Stimulated activated CD4-positive, alpha-beta T cell treated with anti-CD3 and anti-CD28 coated beads, Interleukin-15, amount 100 ng/mL, for 48 hours (primary cell): ENCODE measurements at regions not wholly inside any gene's neighbourhood (a gene's known extent, or its start where the extent isn't known, plus 50 kb on each side); places are given as distances from the start of the nearest gene placed in this dataset.
"Not testable (repeated sequence)": the region's sequence is repeated elsewhere in the genome, so short reads cannot be mapped to it uniquely, and the experiment has no call there.

Source experiments
- DNase-seq, 2 donors: peaks; one replicate each; pipeline ENCODE4 v3.0.0-alpha.2; 2020; ENCODE audit warnings: low read depth in 2 of 2

DNA sequence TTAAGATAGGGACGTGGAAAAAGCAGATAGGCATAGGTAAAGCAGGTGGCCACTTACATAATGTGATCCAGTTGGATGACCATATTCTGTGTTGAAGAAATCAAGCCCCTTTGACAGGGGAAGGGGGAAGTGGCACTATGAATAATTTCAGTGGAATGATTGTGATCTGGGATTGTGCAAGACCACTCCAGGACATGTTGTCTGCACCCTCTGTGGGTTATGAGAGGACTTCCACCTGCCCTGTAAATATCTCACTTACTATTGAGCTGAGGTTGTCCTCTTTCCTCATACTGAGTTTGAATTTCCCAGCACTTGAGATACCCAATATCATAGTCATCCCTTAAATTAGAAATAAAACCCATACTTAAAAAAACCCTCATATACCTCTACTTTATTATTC is 220.7 kb downstream of the IRS1 start:
- DNase-seq, result no peak

DNA sequence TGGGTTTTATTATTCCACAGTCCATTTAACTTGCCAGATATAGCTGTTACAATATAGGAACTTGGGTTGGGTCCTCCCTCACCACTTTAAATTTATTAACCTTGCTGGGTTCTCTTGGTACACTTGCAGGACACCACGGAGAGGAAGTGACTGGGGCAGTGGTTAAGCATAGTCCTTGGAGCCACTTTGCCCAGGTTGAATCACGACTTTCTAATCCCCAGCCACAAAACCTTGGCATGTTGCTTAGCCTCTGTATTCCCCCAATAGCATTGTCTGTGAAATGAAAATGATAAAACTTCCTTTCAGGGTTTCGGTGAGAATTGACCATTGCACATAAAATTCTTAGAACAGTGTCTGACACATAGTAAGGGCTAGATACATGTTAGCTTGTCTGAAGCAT is 221.2 kb downstream of the IRS1 start:
- no peak for DNase-seq

DNA sequence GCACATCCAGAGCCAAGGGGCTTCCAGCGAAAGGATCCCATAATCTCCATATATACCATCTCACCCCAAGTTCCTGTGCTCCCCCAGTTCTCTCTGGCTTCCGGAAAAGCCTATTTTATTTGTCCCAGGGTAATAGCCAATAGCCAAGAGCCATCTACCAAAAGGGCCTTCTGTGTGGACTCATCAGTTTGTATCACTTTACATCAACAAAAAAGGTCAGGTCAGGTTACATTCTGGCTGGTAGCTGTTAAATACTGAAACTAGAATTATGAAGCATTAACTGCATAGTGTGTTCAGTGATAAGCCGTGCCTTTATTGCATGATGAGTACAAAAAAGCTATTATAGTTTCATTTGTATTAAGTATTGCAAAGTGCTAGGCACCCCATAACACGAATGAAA is 223.7 kb downstream of the IRS1 start:
- DNase-seq, result no peak

DNA sequence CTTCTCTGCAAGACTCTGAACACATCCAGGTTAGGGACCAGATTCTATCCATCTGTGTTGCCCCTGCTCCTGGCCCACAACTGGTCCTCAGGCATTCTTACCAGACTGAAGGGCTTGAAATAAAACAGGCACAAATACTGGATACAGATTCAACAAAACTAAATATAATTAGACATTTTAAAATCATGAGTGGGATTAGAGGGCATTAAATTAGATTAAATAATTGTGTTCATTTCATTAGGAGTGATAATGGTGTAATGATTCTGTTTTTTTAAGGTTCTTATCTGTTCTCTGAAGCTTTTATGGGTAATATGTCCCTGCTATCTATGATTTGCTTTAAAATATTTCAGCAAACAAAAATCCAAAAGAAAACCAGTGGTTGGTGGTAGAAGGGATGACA is 226.5 kb downstream of the IRS1 start:
- DNase-seq, result no peak

DNA sequence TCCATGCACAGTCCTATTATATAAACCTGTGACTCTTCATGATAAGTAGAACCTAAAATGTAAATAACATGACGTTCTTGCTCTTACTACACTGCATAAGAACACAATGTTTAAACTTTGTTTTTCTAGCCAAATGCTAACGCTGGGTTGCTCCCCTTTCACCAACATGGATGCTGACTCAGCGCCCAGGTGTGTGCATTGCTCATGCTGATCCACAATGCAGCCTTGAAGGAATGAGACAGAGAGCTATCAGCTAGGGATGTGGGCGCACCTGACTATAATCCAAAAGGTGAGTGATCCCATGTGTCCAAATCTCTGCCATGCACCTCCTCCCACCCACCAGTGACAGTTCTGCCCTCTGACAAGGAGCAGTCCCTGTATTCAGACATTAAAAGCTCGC is 235.0 kb downstream of the IRS1 start:
- DNase-seq, result no peak

DNA sequence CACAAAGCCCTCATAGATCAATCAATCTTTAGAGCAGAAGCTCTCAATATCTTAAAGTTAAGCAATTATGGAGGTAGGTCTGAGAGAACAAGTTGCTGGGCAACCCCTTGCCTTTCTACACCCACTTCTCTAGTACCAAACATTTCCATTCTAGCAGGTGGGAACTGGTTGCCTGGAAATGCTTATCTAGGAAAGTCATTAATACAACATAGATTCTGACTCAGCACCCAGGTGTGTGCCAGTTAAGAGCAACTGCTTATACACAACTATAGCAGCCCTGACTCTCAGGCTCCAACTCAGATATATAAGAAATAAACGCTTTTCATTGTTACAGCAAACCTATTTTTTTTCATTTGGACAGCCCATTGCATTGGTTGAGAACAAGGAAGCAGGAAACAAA is 237.7 kb downstream of the IRS1 start:
- DNase-seq, result no peak

DNA sequence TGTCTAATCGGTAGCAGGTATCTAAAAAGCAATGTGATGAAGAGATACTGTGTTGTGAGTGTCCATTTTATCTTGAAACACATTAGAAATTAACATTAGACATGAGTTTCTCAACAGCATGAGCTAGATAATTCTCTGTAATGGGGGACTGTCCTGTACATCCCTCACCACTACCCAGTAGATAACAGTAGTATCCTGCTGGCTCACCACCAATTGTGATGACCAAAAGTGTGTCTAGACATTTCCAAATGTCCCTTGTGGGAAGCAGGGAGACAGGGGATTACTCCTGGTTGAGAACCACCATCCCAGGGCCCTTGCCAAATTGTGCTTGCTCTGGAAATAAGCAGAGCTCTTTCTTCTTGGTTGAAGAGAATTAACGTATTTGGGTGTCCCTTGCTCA is 239.3 kb downstream of the IRS1 start:
- no peak for DNase-seq

DNA sequence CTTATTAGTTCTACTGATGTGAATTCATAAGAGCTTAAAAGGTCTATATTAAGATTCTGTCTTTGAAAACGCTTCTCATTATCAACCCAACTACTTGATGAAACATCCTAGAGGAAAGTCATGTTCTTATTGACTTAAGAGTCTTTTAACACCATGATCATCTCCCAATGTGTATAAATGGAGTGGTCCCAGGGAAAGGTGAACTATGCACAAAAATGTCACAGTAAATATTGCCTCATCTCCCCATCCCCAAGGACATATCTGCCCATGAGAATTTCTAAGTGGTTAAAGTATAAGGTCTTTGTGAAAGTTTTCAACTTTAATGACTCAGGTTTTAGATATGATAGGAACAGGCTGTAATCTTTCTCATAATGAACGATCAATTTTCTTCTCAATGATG is 240.1 kb downstream of the IRS1 start:
- DNase-seq, result no peak

DNA sequence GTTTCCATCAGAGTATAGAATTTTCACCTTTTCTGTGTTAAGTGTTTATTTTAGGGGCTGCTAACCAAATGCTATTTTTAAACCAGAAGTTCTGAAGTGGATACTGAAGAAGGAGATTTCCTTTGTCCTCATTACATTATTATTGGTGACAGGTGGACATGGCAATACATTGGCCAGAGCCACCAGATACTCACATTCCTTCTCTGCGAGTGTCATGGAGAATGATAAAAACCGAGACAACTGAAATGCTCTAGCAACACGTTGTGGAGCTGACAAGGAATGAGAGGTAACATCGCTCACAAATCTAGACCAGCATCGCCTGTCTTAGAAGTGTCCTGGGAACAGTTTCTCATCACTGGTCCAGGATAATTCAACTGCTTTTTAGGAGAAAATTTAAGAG is 241.2 kb downstream of the IRS1 start:
- no peak for DNase-seq

DNA sequence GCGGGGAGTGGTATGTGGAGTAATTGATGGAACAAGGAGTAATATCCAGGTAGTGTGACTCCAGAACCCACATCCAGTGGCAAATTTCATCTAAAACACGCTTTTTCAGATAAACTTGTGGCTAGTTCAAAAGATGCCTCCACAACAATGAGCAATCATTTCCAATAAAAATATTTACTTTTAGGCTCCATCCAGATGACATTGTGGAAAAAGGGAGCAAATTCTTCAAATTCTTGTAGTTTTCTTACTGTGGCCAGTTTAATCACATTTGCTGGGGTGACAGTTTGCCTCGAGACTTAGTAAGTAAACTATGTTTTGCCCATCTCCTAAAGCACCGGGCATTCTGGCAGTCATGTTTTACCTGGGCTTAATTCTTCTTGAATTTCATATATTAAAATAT is 243.6 kb downstream of the IRS1 start:
- DNase-seq, result no peak

DNA sequence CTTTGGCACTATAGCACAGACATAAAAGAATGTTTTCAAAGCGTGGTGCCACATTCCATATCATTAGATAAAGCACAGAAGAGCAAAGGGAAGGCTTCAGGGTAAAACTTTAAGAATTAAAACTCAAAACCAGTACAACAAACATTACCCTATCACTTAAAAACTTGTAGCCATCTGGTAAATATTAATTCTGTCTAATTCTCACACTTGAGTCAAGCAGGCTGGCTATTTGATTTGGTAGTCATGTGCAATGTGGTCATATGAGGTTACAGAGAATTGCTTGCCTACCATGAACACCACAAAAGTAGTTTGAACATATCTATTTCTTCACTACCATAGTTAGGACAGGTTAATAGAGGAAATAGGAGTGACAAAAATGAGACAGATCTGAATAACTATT is 244.9 kb downstream of the IRS1 start:
- no peak for DNase-seq

DNA sequence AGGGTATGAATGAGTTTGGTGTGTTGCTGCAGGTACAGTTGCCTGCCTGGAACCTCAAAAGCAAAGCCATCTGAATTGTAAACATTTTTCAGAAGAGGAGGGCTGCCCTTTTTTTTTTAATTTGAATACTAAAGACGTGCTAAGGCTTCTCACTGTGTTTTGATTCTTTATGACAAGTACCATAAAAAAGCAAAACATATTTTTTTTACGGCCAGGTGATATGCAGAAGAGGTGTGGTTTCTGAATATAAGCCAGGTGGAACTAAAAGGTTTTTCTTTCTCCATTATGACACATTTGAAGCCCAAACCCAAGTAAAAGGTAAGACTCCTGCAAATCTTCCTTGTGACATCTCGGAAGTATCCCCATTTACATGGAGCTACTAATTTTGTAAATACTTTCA is 246.3 kb downstream of the IRS1 start:
- no peak for DNase-seq

DNA sequence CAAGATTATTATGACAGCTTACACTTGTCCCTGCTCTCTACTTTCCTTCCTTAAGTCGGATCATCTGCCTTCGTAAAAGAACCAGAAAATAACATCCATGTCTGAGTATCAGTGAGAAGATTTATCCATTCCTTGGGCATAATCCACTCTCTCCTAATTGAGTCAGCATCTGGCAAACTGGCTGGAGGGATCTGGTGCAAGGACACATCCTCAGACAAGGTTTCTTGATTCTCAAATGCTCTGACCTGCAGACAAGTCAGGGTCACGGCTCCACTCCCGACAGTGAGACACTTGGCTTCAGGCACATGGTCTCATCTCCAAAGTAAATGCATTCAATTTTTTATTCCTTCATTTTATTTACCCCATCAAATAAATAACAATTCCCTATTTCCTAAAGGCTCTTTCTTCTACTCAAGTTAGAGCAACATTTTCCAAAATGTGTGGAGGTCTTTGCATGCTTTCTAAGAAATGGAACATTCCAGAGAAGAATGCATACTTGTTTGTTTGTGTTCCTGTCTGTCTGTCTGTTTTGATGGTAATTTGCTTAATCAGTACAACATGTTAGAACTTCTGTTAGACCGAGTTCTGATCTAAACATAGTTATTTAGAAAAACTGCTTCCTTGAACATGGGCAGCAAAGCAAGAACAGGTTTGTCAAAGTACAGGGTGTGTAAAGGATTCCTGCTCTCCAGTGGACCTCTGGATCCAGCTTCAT is 246.9 kb downstream of the IRS1 start:
- DNase-seq, result no peak

DNA sequence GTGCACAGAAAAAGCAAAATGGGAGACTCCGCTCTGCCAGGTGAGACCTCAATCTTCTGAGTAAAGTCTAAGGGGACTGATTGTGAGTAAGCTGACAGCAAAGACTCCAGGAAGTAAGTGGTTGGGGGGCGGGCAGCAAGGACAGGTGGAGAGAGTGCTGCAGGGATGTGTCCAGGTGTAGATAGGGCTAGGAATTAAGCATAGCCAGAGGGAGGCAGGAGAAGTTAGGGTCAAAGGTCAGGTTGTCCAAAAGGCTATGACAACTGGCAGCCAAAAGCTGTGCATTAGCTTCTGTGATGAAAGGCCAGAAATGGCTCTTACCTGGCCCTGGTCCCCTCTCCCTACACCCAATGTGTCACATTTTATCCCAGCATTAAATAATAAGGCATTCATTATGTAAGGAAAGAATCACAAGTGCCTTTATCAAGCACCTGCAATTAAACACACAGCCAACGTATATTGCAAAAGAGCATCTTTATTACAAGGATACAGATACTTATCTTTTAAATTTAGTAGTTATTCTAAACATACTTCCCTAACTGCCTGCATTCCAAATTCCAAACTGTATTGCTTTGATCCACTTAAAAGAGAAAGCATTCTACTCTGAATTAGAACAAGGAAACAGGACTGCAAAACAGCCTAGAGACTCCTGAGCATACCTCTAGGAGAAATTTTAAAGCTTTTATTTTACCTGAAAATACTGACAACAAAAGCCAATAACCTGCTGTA is 247.9 kb downstream of the IRS1 start:
- no peak for DNase-seq

DNA sequence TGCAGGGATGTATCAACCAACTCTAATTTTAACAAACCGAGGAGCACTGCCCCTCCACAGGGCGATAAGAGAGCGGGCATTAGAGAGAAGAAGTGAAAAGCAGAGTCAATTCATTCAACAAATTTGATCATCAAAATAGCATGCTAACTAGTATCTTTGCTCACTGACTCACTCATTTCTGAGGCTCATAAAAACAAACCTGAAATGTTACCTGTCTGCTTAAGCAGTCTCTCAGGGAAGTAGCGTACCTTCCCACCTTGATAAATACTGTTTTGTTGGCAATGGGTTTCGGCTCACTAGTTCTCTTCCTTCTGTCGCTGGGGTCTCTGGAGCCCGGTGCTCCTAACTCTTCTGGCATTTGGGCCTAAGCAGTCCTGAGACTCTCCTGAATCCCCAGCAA is 248.8 kb downstream of the IRS1 start:
- no peak for DNase-seq

DNA sequence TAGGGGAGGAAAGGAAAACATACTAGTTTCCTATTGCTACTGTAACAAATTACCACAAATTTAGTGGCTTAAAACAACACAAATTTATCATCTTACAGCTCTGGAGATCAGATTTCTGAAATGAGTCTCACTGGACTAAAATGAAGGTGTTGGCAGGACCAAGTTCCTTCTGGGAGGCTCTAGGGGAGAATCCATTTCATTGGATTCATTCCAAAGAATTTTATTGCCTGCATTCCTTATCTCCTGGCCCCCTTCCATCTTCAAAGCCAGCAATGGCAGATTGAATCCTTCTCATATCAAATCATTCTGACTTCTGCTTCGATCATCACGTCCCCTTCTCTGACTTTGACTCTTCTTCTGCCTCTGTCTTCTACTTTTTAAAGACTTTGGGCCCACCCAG is 250.9 kb downstream of the IRS1 start:
- DNase-seq, result no peak

DNA sequence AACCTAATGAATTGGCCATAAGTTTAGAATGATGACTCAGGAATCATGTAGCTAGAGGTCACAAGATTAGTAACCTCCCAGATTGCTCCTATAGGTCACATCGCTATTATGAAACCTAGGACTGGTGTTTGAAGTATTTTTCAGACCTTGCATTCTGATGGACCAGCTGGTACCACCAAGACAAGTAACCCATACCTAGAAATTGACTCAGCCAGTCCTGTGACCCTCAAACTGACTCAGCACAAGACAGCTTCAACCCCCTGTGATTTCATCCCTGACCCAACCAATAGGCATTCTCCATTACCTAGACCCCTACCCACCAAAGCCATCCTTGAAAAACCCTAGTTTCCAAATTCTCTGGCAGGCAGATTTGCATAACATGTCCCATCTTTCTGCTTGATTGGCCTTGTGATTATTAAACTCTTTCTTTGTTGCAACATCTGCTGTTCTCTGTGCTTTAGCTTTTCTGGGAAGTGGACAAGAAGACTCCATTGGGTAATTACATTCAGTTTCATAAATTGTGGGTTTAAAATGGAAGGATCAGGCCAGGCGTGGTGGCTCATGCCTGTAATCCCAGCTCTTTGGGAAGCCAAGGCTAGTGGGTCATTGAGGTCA is 254.9 kb downstream of the IRS1 start:
- no peak for DNase-seq

DNA sequence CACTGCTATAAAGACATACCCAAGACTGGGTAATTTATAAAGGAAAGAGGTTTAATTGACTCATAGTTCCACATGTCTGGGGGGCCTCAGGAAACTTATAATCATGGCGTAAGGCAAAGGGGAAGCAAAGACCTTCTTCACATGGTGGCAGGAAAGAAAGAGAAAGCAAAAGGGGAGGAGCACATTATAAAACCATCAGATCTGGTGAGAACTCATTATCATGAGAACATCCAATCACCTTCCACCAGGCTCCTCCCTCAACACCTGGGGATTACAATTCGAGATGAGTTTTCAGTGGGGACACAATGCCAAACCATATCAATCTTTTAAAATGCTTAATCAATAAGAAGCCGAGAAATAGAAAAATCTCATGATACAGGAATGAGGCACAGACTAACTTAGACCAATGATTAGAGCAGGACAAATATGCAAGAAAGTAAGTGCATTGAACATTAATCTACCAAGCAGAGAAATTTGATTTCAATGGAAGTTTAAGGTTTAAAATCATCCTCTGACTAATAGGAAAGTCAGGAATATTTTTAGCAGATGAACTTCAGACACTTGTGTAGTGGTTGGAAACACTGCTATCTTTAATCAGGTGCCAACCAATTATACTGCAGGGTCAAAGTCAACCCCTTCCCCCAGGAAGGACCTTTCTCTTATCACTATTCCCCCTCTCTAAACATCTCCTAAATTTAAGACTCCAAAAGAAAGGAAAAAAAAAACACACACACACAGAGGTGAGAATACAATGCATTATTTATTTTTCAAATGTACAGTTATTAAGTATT is 259.2 kb downstream of the IRS1 start:
- no peak for DNase-seq

DNA sequence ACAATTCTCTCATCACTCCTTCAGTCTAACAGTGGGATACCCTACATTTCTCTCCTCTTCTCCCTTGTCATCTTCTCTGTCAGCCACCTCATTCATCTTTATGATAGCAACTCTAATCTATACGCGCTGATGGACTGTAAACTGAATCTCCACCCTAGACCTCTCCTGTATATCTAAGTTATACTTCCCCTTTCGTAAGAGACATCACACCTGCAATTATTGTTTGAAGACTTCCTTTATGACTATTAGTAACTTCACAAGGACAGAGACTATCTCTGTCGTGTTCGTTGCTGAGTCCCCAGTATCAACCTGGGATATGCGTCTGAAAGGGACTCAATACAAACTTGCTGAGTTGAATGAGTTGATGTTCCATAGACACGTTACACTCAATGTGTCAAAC is 263.2 kb downstream of the IRS1 start:
- DNase-seq, result no peak

DNA sequence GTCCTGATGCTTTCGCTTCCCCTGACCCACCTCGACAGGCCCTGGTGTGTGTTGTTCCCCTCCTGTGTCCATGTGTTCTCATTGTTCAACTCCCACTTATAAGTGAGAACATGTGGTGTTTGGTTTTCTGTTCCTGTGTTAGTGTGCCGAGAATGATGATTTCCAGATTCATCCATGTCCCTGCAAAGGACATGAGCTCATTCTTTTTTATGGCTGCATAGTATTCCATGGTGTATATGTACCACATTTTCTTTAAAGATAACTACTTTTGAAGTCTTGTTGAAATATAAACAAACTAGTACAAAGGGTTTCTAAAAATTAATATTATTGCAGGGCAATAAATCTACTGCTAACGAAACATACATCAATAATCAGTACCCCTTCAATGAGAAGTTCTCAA is 266.6 kb downstream of the IRS1 start:
- not testable (repeated sequence) for DNase-seq

DNA sequence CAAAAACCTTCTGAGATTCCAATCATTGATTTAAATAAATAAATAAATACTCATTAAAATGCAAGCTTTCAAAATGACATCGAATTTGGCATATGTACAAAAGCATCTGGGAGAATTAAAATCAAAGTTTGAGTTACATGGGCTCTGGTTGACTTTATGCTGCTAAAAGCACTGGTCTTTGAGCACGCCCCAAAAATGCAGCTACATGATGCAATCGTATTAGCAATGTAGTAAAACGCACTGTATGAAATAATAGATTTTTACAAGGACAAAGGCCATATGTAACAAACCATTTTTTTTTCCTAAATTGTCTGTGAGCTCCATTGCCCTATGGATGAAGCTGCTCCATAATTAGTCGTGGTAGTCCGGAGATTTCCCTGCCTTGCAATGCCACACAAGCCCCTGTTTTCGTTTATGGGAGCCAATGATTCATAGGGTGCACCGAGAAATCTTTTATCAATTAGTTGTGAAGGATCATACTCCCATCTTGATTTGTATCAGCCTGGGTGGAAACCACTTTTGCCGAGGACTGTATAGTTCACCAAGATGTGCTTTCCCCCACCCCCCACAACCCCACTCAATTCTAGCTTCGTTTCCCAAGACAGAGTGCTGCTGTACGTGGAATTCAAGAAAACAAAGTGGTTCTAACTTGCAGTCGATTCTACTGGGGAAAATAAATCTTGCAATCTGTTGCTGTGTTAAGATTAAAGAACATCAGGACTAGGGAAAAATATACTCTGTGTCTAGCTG is 268.4 kb downstream of the IRS1 start:
- DNase-seq, result no peak

DNA sequence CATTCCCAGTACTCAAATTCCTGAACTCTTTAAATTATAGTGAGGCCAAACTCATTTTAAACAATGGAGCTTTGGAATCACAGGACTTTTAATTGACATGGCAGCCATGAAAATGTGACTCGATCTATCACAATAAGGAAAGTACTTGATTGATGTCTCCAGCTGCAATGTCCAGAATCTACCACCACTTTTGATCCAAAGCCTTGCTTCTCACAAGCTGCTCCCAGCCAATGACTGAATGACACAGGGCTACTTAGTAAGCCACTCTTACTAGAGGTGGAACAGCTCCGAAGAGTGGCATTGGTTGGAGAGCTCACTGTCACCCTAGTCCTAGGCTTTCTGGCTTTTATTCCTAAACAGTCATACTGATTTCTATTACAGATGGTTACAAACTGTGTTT is 270.1 kb downstream of the IRS1 start:
- DNase-seq, result no peak
